ENCODE measurements at regions not wholly inside any gene's neighbourhood (a gene's known extent, or its start where the extent isn't known, plus 50 kb on each side); places are given as distances from the start of the nearest gene placed in this dataset.

DNA sequence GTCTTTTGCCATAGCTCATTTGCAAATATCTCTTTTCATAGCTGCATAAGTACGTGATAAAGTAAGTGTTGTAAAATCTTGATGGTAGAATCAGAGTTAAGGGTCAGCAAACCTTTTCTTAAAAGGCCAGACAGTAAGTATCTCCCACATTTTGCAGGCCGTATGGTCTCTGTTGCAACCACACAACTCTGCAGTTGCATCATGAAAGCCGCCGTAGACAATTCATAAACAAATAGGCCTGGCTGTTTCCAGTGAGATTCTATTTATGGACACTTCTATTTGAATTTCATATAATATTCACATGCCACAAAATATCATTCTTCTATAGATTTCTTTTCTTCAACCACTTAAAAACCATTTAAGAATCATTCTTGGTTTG lies 248.5 kb downstream of the TLE3 start:
- no peak for ATAC-seq

DNA sequence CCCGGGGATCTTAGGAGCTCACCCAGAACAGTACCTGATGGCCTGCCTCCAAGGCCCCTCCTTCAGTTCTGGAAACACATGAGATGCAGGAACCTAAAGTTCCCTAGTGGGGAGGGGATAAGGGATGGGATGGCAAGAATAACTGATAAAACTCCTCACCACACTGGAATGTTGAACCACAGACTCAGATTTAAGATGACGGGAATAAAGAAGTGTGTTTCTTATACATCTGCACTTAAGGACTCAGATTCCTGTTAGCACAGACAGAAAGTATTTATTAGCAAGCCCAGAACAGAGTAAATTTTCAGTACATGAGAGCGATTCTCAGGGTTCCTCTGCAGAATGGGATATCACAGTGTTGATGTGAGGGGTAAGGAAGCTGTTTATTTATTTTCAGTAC lies 245.2 kb downstream of the TLE3 start:
- no peak for ATAC-seq

DNA sequence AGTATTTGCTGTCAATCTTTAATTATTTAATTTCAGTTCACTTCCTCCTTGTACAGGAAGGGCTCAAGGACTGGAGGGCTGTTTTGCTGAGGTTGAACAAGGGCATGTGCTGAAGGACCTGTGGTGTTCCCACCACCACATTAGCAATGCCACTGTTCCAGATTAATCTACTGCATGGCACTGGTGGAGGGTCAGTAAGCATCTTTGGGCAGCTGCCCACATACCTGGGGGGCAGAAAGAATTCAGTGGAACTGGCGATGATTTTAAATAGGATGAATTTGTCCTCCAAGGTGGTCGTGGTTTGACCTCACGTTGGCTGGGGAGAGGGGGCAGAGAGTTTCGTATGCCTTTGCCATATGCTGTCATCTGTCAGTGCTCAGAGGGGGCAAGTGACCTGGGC lies 244.8 kb downstream of the TLE3 start:
- ATAC-seq: no peak

DNA sequence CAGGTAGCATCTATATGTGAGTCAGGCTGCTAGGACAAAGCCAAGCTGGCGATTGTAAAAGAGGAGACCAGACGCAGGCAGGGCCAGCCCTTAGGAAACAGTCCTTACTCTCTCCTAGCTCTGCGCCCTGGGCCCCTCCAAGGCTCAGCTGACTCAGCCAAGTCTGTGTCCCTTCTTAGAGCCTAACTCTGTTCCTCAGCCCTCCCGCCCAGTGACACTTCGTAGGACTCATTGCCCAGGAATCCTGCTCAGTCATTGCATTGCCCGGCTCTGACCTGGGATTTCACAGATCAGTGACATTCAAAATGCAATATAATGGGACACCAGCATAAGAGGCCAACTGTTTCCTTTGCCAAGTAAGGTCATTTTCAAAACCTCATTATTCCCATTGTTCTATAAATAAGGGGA lies 244.2 kb downstream of the TLE3 start:
- peak; percentile 88 for ATAC-seq

DNA sequence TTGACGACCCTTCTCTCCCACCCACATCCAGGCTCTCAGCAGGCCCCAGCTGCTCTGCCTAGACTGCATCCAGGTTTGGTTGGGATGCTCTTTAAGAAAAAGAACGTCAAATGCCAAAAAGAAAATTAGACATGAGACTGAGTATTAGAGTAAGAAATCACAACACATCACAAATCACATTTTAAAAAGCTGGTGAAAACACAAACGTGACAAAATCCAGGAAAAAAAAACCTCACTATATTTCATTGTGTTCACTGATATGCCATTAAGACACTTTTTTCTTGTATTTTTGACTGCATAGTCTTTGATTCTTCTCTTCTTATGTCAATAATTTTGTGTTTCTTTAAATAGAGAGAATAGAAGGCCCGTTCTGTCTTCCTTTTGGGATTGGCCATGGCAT lies 243.7 kb downstream of the TLE3 start:
- ATAC-seq: no peak

DNA sequence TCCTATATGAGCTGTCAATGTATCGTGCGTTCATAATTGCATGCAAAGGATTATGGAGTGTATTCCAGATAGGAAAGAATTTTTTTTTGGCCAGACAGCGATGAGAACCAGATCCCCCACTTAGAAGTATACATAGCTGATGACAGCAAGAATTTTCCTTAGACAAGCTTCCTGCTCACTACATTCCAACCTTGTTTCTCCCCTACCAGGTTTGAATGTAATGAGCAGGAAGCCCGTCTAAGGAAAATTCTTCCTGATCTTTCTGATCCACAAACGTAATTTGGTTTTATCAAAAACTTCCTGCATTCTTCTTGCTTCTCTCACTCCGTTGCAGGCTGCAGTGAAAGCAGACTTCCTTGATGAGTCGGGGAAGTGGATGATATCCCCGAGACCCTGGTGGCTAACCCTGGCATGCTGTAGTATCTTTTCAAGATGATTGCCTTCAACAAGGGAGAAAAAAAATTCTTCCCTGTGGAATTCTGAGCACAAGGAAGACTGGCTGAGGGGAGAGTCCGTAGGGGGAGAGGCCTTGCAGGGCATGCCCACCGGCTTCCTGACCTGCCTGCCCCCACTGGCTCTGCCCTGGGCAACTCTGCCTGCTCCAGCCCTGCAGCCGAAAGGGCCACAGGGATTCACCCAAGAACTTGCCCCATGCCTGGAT lies 243.1 kb downstream of the TLE3 start:
- ATAC-seq: no peak

DNA sequence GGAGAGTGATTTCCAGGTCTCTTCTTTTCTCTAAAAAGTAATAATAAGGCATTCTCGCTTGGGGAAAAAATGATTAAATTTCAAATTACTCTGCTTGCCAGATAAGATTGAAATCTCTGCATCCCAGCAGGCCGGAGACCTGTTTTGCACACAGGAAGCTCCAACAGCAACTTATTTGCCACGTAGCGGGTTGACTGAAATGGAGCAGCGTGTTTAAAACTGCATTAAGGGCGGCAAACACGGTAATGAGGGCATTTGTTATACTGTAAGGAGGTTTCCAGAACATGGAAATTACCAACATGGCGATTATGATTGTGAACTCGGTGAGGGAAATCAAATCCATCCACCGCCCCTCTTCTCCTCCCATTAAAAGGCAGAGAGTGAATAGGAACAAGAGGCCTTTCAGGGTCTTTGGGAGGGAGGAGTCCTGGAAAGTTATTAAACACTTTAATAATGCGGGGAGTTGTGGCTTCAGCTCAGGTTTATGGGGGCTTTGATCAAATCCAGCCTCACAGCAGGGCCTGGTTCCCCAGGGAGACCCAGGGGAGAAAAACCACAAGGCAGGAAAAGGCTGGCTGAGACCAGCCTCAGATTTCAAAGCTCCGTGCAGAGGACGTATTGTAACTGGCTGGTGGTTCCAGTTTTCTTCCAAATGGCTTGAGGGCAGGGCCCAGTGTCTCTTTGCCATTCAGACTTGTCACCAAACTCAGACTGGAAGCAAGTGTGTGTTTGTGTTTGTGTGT lies 242.3 kb downstream of the TLE3 start:
- no peak for ATAC-seq

DNA sequence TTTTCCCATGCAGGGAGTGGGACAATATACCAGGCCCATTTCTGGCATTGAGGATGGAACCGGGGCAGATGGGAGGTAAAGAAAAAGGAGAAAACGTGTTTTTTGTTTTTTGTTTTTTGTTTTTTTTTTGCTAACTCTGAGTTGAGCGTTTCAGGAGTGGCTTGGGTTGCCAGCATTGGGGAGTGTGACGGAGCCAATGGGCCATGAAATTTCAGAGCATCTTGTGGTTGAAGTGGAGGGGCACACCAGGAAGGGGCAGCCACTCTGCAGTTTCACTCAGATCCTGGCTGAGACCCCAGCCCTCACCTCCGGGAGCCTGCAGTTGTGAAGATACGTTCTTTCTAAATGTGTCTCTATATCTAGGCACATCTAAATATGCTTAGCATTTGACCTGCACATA lies 240.5 kb downstream of the TLE3 start:
- ATAC-seq: no peak

DNA sequence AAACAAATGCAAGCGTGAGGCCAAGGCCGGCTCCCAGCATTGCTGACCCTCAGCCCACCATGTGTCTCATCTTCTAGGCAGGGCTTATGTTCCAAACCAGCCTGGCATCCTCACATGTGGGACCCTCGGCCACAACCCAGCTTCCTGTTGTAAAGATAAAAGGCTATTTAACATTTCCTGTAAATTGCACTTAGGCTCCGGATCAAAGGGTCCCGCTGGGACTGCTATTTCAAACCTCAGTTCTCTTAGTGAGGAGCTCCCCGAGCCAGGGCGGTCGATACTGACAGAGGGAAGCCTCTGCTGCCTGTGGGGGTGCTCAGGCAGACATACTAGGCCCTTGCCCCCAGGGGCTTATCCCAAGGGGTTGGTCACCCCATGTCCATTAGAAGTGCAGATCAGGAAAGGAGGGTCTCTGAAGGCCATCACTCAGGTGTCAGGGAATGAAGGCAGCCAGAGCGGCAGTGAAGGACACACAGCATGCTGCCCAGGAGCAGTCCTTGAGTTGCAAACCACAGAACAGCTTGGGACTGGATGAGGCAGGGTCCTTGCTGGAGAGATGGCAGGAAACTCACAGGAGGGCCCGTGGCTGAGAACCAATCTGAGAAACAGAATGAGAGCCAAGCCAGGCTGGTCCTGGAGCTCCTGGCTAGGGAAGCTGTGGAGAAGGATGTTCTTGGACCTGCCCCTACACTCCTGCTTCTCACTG lies 239.9 kb downstream of the TLE3 start:
- no peak for ATAC-seq

DNA sequence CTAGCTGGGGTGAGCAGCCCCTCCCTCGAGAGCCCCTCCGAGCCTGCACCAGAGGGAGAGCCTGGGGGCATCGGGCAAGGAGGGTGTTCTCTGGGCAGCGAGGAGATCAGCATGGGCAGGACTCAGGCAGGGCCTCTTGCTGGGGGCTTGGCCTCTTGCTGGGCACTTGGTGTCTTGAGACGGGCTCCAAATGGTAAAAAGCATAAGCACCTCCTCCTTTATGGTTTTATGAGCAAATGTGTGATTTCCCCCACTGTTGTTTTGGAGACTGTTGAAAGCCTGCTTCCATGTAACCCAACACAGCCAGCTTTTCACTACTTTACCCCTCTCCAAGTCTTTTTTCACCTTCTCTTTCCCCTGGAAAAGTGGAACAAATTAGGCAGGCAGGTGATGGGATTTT lies 239.3 kb downstream of the TLE3 start:
- ATAC-seq: no peak

DNA sequence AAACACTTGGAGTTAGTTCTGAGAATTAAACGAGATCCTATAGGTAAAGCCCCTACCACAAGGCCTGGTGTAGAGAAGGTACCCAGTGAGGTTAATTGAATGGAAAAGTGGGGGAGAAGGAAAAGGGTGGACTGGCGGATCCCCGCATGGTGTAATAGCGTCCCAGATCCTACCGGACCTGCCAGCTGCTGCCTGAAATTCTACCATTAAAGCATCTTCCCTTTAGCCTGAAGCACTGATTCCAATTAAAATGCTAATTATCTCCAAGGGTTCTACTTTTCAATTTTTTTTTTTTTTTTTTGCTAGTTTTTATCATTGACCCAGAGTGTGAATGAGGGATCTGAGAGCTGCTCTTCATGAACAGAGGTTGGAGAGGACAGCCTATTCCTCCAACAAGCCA lies 237.9 kb downstream of the TLE3 start:
- no peak for ATAC-seq

DNA sequence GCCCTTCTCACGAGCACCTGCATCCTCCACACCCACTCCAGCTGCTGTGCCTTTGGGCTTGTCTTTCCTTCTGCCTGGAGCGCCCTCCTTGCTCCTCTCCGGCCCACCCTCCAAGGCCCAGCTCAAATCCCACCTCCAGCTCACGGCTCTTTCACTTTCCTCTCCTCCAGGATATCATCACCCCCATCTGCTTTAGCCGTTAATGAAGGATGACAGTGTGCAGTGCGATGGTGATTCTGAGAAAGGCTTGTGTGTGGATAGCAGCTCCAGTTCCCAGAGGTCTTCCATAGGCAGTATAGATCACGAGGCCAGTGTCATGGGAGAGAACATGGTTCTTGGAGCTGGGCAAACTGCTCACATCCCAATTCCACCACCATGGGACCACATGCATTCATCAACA lies 237.4 kb downstream of the TLE3 start:
- no peak for ATAC-seq

DNA sequence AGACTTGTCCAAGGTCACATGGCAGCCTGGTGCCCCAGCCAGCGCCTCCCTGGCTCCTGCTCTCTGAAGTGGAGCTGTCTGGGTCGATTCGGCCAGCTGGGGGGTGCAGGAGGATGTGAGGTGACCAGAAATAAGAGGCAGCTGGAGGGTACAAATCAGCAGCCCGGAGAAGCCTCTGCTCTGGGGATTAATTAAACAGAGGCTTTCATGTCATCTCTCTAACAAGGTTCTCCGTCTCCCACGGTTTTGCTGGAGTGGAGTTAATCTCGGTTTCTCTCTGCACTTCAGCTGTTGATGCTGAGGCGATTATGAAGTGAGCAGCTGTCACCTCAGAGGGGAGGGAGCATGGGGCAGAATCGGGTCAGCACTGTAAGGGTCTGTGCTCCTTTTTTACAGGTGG lies 236.8 kb downstream of the TLE3 start:
- no peak for ATAC-seq

DNA sequence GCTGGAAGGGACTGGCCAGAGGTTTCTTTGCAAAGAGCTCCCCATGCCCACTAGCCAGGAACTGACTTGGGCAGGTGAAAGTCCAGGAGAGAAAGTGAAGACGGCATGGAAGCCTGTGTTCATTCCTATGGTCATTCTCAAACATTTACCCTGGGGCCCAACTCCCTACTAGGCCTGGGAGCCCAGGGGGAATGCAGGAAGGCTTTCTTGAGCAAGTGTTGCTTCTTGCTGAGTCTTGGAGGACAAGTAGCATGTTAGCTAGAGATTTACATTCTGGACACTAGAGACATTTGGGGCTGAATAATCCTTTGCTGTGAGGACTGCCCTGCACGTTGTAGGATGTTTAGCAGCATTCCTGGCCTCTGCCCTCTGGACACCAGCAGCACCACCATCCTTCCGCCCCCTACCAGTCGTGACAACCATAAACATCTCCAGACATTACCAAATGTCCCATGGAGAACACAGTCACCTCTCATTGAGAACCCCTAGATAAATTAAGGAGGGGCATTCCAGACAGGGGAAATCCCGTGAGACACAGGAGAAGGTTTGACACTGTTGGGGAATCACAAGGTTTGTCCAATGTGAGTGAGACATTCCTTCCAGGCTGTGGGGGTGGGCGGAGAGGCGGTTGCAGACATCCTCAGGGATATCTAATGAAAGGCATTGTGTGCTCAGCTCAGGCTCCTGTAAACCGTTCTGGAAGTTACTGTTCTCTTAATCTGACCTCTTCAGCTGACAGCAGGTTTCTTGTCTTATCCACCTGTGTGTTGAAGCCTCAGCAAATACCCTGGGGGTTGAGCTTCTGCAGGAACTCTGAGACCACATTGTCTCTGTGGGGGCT lies 236.2 kb downstream of the TLE3 start:
- no peak for ATAC-seq

DNA sequence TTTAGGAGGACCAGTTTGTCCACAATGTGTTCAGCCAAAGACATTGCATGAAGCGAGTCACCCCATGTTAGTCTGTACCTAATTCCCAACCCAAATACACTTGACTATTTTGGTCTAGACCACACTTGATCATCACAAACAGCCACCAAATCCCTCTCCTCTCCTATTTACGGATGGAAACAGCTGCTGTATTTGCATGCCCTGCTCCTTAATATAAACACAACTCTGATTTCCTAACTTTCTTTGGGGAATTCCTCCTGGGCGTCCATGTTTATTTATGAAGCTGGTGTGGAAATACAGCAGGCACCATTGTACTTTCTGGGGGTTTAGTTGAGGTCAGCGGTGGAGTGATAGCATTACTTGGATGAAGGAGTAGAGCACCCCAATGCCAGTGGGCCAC lies 235.2 kb downstream of the TLE3 start:
- ATAC-seq: no peak

DNA sequence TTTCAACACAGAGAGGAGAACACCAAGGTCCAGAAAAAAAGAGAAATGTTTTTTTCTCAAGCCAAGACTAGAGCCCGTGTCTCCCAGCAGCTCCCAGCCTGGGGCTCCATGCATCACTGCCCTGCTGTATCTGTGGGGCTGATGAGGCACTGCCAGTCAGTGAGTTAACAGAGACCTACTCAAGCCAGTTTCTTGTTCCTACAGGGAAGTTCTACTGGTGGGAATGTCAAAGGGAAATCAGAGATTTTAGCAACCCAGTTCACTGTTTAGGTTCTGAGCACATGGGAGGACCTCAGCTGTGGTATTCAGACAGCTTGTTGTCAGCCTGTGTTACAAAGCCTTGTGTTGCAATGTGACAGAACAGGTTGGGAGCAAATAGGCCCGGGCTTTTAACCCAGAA lies 234.3 kb downstream of the TLE3 start:
- ATAC-seq: no peak

DNA sequence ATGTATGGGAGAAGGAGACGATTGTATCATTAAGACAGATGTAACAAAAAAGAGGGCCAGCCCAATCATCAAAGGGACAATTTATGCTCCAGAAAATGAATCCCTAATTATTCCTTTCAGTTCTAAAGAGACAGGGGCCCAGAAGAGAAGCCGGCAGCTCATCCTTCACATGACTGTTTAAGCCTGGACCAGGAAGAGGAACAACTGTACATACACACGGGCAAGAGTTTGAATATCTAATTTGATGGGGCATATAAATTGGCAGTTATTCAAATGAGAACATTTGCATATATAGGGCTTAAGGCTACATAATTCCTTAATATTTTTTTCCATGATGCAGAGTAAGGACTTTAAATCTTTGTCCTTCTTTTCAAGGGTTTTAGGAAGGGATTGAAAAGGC lies 232.3 kb downstream of the TLE3 start:
- no peak for ATAC-seq

DNA sequence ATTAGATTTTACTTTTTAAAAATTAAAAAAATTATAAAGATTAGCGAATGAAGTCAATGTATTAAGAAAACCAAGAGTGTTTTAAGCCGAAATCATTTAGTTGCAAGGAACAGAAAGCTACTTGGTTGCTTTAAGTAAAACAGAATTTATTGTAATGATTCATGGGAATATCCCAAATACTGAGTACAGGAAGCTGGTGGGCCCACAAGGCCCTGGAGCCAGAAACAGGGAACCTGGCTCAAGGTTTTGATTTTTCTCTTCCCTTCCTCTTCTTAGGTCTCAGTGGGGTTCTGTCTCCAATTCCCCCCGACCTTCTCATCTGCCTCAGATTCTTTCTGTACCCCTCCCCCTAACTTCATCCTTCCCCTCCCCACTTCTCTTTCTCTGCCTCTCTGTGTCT lies 229.0 kb downstream of the TLE3 start:
- no peak for ATAC-seq

DNA sequence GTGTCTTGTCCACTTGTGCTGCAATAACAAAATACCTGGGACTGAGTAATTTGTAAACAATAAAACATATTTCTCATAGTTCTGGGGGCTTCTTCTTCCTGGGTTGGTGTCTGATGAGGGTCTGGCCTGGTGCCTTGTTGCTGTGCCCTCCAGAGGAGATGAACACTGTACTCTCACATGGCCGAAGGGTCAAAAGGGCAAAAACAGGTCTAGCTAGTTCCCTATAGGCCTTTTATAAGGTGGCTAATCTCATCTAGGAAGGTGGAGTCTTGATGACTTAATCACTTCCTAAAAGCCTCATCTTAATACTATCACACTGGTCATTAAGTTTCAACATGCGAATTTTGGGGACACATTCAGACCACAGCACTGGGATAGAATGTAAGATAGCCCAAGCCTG lies 228.4 kb downstream of the TLE3 start:
- no peak for ATAC-seq

DNA sequence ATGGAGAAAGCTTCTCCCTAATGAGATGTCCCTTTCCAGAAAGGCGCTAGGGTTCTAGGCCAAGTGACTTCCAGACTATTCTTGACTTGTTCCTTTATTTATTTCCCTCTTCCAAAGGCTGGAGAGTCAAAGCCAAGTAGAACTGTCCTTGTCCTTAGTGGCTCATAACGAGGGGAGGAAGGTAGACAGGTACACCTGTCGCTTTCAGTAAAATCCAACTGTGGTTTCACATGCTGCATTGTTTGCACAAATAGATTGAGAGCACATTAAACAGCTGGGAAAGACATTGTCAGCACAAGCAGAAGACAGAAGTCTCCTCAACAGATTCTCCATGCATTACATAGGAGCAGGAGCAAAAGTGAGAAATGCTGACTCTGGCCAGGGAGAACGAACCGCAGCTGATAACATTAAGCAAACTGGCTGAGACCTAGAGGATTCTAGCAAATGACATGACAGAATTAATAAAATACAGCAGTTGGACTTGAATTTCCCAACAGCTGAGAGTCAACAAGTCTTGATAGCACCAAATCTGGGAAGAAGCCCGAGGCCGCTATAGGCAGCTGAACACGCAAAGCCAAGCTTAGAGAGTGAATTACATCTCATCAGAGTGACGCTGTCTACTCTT lies 227.7 kb downstream of the TLE3 start:
- ATAC-seq: no peak

DNA sequence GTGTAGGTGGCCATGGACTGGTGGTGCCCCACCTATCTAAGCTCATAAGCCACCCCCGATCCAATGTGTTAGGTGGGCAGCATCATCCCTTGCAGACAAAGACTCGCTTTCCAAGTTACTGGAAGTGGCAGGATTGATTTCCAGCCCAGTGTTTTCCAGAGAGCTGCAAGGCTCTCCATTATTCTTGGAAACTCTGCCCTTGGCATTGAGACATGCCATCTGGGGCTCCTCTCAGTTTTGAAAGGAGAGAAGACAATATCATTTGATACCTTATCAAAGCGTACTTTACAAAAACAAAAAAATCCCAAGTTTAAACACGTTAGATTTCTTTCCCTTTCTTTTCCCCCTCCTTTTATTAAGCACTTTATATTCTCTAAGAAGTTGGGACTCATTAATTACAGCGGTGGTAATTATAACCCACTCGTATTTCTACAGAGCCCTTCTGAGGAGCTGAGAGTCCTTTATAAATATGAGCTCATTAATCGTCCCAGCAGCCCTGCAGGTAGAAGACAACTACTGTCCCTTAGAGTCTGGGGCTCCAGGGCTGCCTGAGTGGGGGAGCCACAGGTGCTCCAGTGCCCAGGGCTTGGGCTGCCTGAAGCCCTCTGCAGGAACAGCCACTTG lies 226.1 kb downstream of the TLE3 start:
- no peak for ATAC-seq

DNA sequence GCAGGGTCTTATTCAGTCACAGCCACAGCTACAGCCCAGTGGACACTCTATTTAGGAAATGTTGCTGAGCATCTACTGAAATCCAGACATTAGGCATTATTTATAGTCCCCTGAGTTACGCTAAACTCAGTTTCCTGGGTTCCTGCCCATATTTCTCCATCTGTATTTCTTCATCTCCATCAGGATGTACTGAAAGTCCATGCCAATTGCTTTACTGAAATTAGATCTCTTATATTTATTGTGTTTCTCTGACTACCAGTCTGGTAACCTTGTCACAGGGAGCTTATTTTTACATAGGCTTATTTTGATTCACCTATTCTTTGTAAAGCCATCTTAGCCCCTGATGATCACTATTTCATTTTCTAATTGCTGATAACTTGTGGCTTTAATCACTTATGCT lies 223.9 kb downstream of the TLE3 start:
- no peak for ATAC-seq
